Gastroesophageal sphincter (tissue), 4 donors: ENCODE measurements at regions not wholly inside any gene's neighbourhood (a gene's known extent, or its start where the extent isn't known, plus 50 kb on each side); places are given as distances from the start of the nearest gene placed in this dataset.

ENCODE experiments used
- ATAC-seq: fragments of 150-250 bp; one replicate; pipeline ENCODE4 v1.9.1; 2016; ENCODE audit warnings: mild to moderate bottlenecking, moderate library complexity
- H3K27ac ChIP-seq, 4 donors: fragments of 200-600 bp; sonication (generic) in 3 of 4; 1 replicate in 3 of 4; 2 replicates in 1 of 4; pipeline ENCODE4 v1.5.1; 2016 to 2019
- H3K27me3 ChIP-seq: fragments of 200-600 bp; sonication (generic); one replicate; pipeline ENCODE4 v1.5.1; 2019
- H3K36me3 ChIP-seq, 2 donors: fragments of 200-600 bp; sonication (generic); one replicate each; pipeline ENCODE4 v1.5.1; 2019; ENCODE audit warnings: control low read depth in 1 of 2
- H3K4me1 ChIP-seq, 3 donors: fragments of 200-600 bp; sonication (generic); 1 replicate in 2 of 3; 2 replicates in 1 of 3; pipeline ENCODE4 v1.5.1; 2016 to 2019; ENCODE audit warnings: control low read depth in 2 of 3
- H3K4me3 ChIP-seq, 2 donors: fragments of 200-600 bp; sonication (generic); one replicate each; pipeline ENCODE4 v1.5.1; 2019; ENCODE audit warnings: mild to moderate bottlenecking in 1 of 2, moderate library complexity in 1 of 2
- H3K9me3 ChIP-seq, 3 donors: fragments of 200-600 bp; sonication (generic); one replicate each; pipeline ENCODE4 v1.5.1; 2017 to 2019; ENCODE audit warnings: control low read depth in 2 of 3
- EP300 ChIP-seq: sonication (generic); formaldehyde crosslinking; IDR thresholded peaks from one replicate; pipeline ENCODE4 v1.6.1; 2017; ENCODE audit warnings: antibody characterized with exemption, mild to moderate bottlenecking
- POLR2A ChIP-seq, 2 donors: fragments of 450-650 bp; IDR thresholded peaks; one replicate each; pipeline ENCODE4 v1.6.1; 2017; ENCODE audit warnings: antibody characterized with exemption in 2 of 2, mild to moderate bottlenecking in 2 of 2, moderate library complexity in 1 of 2
- POLR2AphosphoS5 ChIP-seq: sonication (generic); formaldehyde crosslinking; IDR thresholded peaks from one replicate; pipeline ENCODE4 v1.6.1; 2017; ENCODE audit warnings: antibody characterized with exemption
- WGBS, 2 donors: methylation state at CpG; one replicate each; pipeline ENCODE4 v1.1.5; 2018; ENCODE audit warnings: low coverage in 1 of 2; 5-methylcytosine and 5-hydroxymethylcytosine counted together
- TF ChIP-seq, protein P1 (sequence below), 4 experiments: fragments of 200-600 bp in 2 of 4; fragments of 450-650 bp in 2 of 4; sonication (generic) in 1 of 4; IDR thresholded peaks; one replicate each; pipeline ENCODE4 v1.5.1; 2017 to 2019; ENCODE audit warnings: antibody characterized with exemption in 4 of 4, mild to moderate bottlenecking in 2 of 4, moderate library complexity in 2 of 4

DNA sequence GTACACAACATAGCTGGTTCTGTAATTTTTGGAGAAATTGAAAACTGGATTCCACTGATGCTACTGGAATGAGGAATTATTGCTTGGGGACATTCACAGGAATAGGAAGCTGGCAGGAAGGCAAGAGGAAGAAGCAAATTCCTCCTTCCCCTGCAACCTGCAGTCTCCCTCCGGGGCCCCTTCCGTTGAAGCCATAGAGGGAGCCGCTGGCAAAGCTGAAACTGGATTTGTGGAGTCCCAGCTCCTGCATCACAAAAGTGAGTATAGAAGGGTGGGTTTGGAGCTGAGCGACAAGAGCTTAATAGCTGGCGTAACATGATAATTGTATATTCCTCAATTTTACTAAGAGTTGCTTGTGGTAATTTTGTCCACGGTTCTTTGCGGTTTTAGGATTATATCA lies 190.8 kb downstream of the ADRA2A start:
- Histone ChIP-seq H3K36me3 (no peaks in the 10 kb centered on the region), H3K9me3 (peaks cover 0 to 7% (median 0%) of the 10 kb centered on the region in 3 donors), H3K27ac (no peak overlapping the region), H3K27me3 (peaks cover 17% of the 10 kb centered on the region), H3K4me3 (no peak overlapping the region), H3K4me1 (no peaks in the 10 kb centered on the region)
- no peak for ATAC-seq
- WGBS, 2 donors = 62 to 79% methylated on average over 7 of the region's 7 CpGs
- TF ChIP-seq EP300 = no peak
- TF ChIP-seq POLR2A (IDR thresholded peaks at IDR 0.05) = no peak
- TF ChIP-seq, protein P1, sequence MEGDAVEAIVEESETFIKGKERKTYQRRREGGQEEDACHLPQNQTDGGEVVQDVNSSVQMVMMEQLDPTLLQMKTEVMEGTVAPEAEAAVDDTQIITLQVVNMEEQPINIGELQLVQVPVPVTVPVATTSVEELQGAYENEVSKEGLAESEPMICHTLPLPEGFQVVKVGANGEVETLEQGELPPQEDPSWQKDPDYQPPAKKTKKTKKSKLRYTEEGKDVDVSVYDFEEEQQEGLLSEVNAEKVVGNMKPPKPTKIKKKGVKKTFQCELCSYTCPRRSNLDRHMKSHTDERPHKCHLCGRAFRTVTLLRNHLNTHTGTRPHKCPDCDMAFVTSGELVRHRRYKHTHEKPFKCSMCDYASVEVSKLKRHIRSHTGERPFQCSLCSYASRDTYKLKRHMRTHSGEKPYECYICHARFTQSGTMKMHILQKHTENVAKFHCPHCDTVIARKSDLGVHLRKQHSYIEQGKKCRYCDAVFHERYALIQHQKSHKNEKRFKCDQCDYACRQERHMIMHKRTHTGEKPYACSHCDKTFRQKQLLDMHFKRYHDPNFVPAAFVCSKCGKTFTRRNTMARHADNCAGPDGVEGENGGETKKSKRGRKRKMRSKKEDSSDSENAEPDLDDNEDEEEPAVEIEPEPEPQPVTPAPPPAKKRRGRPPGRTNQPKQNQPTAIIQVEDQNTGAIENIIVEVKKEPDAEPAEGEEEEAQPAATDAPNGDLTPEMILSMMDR (IDR thresholded peaks at IDR 0.05) = no peak
- no peak for TF ChIP-seq POLR2AphosphoS5

DNA sequence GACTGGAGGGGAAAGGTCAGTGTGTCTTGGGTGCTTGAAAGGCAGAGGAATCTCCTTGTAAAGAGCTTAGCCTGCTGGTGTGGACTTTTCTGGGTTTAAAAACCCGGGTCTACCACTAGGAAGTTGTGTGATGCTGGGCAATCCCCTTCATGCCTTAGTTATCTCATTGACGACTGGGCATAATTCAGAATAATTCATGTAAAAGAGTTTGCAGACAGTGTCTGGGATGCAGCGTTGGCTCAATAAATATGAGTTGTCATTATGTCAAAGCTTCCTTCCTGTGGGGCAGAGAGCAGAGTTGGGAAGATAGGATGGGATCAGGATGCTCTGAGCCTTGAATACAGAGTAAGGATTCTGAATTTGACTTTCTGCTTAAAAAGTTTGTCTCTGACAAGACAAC lies 196.4 kb downstream of the ADRA2A start:
- H3K27me3 ChIP-seq = peaks cover 18% of the 10 kb centered on the region
- no peaks in the 10 kb centered on the region for H3K4me1 ChIP-seq
- TF ChIP-seq, protein P1 (IDR thresholded peaks at IDR 0.05) = no peak
- TF ChIP-seq POLR2AphosphoS5 (no peak), EP300 (no peak), POLR2A (IDR thresholded peaks at IDR 0.05) (no peak)
- no peak overlapping the region for H3K27ac ChIP-seq
- H3K4me3 ChIP-seq = no peak overlapping the region
- H3K36me3 ChIP-seq = no peaks in the 10 kb centered on the region
- WGBS, 2 donors = 33 to 42% methylated on average over 2 to 3 of the region's 3 CpGs
- no peak for ATAC-seq
- no peaks in the 10 kb centered on the region for H3K9me3 ChIP-seq

DNA sequence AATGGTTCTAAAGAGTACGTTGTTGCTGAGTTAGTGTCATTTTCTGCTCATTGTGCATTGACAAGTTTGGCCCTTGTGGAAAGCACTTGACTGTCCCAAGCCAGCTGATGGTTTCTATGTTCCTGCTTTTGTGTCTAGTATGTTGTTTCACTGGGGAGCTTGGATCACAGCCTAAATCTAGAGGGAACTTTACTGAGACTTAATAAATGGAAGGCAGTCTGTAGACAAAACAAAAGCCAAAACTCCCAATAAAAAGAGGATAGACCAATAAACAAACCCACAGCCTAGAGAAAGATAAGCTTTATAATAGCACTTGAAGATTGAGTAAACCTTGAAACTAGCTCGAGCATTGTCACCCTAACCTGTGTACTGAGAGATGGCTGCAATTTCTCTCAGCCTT lies 196.8 kb downstream of the ADRA2A start:
- ATAC-seq = no peak
- TF ChIP-seq POLR2A (IDR thresholded peaks at IDR 0.05) = no peak
- TF ChIP-seq, protein P1 (IDR thresholded peaks at IDR 0.05) = no peak
- Histone ChIP-seq H3K36me3 (no peaks in the 10 kb centered on the region), H3K27me3 (peaks cover 18% of the 10 kb centered on the region), H3K4me3 (no peak overlapping the region), H3K9me3 (no peaks in the 10 kb centered on the region), H3K4me1 (no peaks in the 10 kb centered on the region), H3K27ac (no peak overlapping the region)
- 57 to 68% methylated on average over 2 of the region's 2 CpGs for WGBS, 2 donors

DNA sequence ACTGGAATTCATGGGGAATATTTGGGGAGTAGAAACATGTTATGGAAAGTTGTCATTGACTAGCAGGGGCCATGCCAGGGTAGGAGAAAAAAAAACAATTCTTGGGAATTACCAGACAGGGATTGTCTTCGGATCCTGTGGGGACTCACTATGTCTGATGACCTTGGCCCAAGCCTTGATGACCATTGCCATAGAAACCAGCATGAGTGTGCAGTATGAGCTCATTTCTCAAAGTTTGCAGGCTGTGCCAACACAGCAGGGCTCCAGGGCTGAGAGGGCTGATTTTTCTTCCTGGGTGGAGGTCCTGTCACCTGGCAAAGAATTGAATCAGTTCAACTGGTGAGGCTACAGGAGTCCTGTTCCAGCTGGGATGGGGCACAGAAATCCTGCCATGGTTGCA lies 198.3 kb downstream of the ADRA2A start:
- TF ChIP-seq, protein P1 (IDR thresholded peaks at IDR 0.05) = no peak
- TF ChIP-seq POLR2AphosphoS5 (no peak), POLR2A (IDR thresholded peaks at IDR 0.05) (no peak), EP300 (no peak)
- no peak for ATAC-seq
- H3K27ac ChIP-seq = no peak overlapping the region
- no peak overlapping the region for H3K4me3 ChIP-seq
- H3K4me1 ChIP-seq = no peaks in the 10 kb centered on the region
- no peaks in the 10 kb centered on the region for H3K9me3 ChIP-seq
- H3K36me3 ChIP-seq = no peaks in the 10 kb centered on the region
- 44 to 71% methylated on average over 1 of the region's 1 CpG for WGBS, 2 donors
- H3K27me3 ChIP-seq = peaks cover 18% of the 10 kb centered on the region

DNA sequence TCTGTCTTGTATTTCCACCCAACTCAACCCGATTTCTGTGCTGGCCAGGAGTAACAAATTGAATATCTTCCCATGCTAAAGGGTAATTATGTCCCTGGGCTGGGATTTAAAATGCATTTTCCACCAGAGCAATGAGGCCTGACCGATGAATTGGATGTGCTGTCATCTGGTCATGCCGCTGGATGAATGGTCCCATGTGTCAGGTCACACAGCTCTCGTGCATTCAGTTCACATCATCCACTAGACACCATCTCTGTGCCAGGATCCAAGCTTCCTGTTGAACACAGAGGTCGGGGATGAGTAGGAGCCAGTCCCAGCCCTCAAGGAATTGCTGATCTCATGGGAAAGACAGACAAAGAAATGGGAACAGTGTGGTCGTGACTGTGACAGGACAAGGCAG lies 200.8 kb downstream of the ADRA2A start:
- ATAC-seq = no peak
- Histone ChIP-seq H3K4me3 (no peak overlapping the region), H3K36me3 (no peaks in the 10 kb centered on the region), H3K9me3 (no peaks in the 10 kb centered on the region), H3K4me1 (peaks cover 0 to 6% (median 0%) of the 10 kb centered on the region in 3 donors), H3K27me3 (peaks cover 6% of the 10 kb centered on the region), H3K27ac (no peak overlapping the region)
- WGBS, 2 donors = 40 to 82% methylated on average over 2 to 6 of the region's 6 CpGs
- TF ChIP-seq EP300 = no peak
- TF ChIP-seq POLR2A (IDR thresholded peaks at IDR 0.05) = no peak
- TF ChIP-seq, protein P1 (IDR thresholded peaks at IDR 0.05) = no peak
- no peak for TF ChIP-seq POLR2AphosphoS5
